ENCODE measurements at regions not wholly inside any gene's neighbourhood (a gene's known extent, or its start where the extent isn't known, plus 50 kb on each side); places are given as distances from the start of the nearest gene placed in this dataset.

- WGBS (ENCODE audit: insufficient coverage): 92% methylated on average over 7 of the region's 7 CpGs
- Histone ChIP-seq H3K79me2 (ENCODE audit: insufficient read depth, low read length) (no peaks in the 10 kb centered on the region), H3K4me1 (ENCODE audit: control insufficient read depth in 1 of 2, insufficient read depth in 2 of 2, low read length in 2 of 2) (no peaks in the 10 kb centered on the region), H3K36me3 (replicated peaks in 1 of 2; ENCODE audit: control insufficient read depth in 1 of 2, insufficient read depth in 2 of 2, low read length in 2 of 2) (no peaks in the 10 kb centered on the region), H3K9ac (ENCODE audit: insufficient read depth, low read length, poor library complexity, severe bottlenecking) (no peak overlapping the region), H2AFZ (ENCODE audit: insufficient read depth, low read depth, low read length, poor library complexity, severe bottlenecking) (no peak overlapping the region), H3K4me3 (replicated peaks in 1 of 3; ENCODE audit: low read depth in 2 of 3, low read length in 3 of 3) (no peak overlapping the region), H3K9me3 (replicated peaks in 1 of 2; ENCODE audit: control insufficient read depth in 1 of 2, insufficient read depth in 1 of 2, low read length in 2 of 2) (no peaks in the 10 kb centered on the region), H4K20me1 (ENCODE audit: insufficient read depth, low read length) (no peaks in the 10 kb centered on the region), H3K4me2 (replicated peaks; ENCODE audit: extremely low read depth, low read length, poor library complexity, severe bottlenecking) (no peak overlapping the region), H3K27me3 (ENCODE audit: control insufficient read depth in 2 of 2, insufficient read depth in 2 of 2, low read length in 2 of 2) (no peaks in the 10 kb centered on the region), H3K27ac (ENCODE audit: low read depth in 1 of 2, low read length in 2 of 2) (no peak overlapping the region)
- Mint-ChIP-seq H3K27me3 (ENCODE audit: low read depth in 3 of 3) (peaks cover 0 to 7% (median 4%) of the 10 kb centered on the region in 3 donors), H3K27ac (no peak overlapping the region), H3K4me1 (no peaks in the 10 kb centered on the region), H3K9me3 (peaks cover 0 to 5% (median 3%) of the 10 kb centered on the region in 7 donors), H3K36me3 (no peaks in the 10 kb centered on the region), H3K4me3 (no peak overlapping the region)
- TF ChIP-seq CTCF (IDR thresholded peaks at IDR 0.05): no peak
- no peak for DNase-seq
- intact Hi-C loops (cut with micrococcal nuclease): no loop called here
Measured at GRCh38 chr3:135908225-135908624, 57.3 kb upstream of the PPP2R3A start.

- no peak overlapping the region for H3K9ac ChIP-seq (ENCODE audit: insufficient read depth, low read length, poor library complexity, severe bottlenecking)
- peaks cover 0 to 5% (median 1%) of the 10 kb centered on the region in 7 donors for H3K9me3 Mint-ChIP-seq
- no peak for TF ChIP-seq CTCF (IDR thresholded peaks at IDR 0.05)
- no peak overlapping the region for H3K27ac ChIP-seq (ENCODE audit: low read depth in 1 of 2, low read length in 2 of 2)
- H3K4me3 ChIP-seq (replicated peaks in 1 of 3; ENCODE audit: low read depth in 2 of 3, low read length in 3 of 3): no peak overlapping the region
- no peak overlapping the region for H3K4me2 ChIP-seq (replicated peaks; ENCODE audit: extremely low read depth, low read length, poor library complexity, severe bottlenecking)
- H3K9me3 ChIP-seq (replicated peaks in 1 of 2; ENCODE audit: control insufficient read depth in 1 of 2, insufficient read depth in 1 of 2, low read length in 2 of 2): no peaks in the 10 kb centered on the region
- no peak for DNase-seq
- H3K4me1 ChIP-seq (ENCODE audit: control insufficient read depth in 1 of 2, insufficient read depth in 2 of 2, low read length in 2 of 2): no peaks in the 10 kb centered on the region
- intact Hi-C loops (cut with micrococcal nuclease): no loop called here
- no peak overlapping the region for H3K4me3 Mint-ChIP-seq
- H3K79me2 ChIP-seq (ENCODE audit: insufficient read depth, low read length): no peaks in the 10 kb centered on the region
- H3K27me3 Mint-ChIP-seq (ENCODE audit: low read depth in 3 of 3): peaks cover 0 to 7% (median 4%) of the 10 kb centered on the region in 3 donors
- H3K27ac Mint-ChIP-seq: no peak overlapping the region
- no peak overlapping the region for H2AFZ ChIP-seq (ENCODE audit: insufficient read depth, low read depth, low read length, poor library complexity, severe bottlenecking)
- no peaks in the 10 kb centered on the region for H3K36me3 Mint-ChIP-seq
- 93% methylated on average over 1 of the region's 1 CpG for WGBS (ENCODE audit: insufficient coverage)
- no peaks in the 10 kb centered on the region for H3K36me3 ChIP-seq (replicated peaks in 1 of 2; ENCODE audit: control insufficient read depth in 1 of 2, insufficient read depth in 2 of 2, low read length in 2 of 2)
- H4K20me1 ChIP-seq (ENCODE audit: insufficient read depth, low read length): no peaks in the 10 kb centered on the region
- no peaks in the 10 kb centered on the region for H3K4me1 Mint-ChIP-seq
- H3K27me3 ChIP-seq (ENCODE audit: control insufficient read depth in 2 of 2, insufficient read depth in 2 of 2, low read length in 2 of 2): no peaks in the 10 kb centered on the region
Measured at GRCh38 chr3:135908737-135909136, 56.8 kb upstream of the PPP2R3A start.
